Heart left ventricle (tissue), 16 donors: ENCODE measurements at regions not wholly inside any gene's neighbourhood (a gene's known extent, or its start where the extent isn't known, plus 50 kb on each side); places are given as distances from the start of the nearest gene placed in this dataset.

Experiments used
- ATAC-seq, 4 donors: fragments of 200-7000 bp; cut with Tn5 transposase; one replicate each; pipeline ENCODE4 v1.9.1; 2020 to 2022; ENCODE audit warnings: moderate library complexity in 4 of 4, mild to moderate bottlenecking in 3 of 4, moderate number of reproducible peaks in 1 of 4
- DNase-seq, 5 donors: peaks; one replicate each; pipeline ENCODE4 v3.0.0-alpha.2; 2020
- H3K27ac ChIP-seq, 12 donors: fragments of 200-600 bp; sonication (generic) in 4 of 12; one replicate each; pipeline versions ENCODE4 v1.5.0 to v1.8.0; 2016 to 2022; ENCODE audit warnings: mild to moderate bottlenecking in 2 of 12
- H3K27me3 ChIP-seq, 9 donors: fragments of 200-600 bp; sonication (generic) in 2 of 9; one replicate each; pipeline versions ENCODE4 v1.5.1 to v1.8.0; 2016 to 2022; ENCODE audit warnings: mild to moderate bottlenecking in 3 of 9
- H3K36me3 ChIP-seq, 9 donors: fragments of 200-600 bp; sonication (generic) in 2 of 9; one replicate each; pipeline versions ENCODE4 v1.5.0 to v1.8.0; 2018 to 2022; ENCODE audit warnings: mild to moderate bottlenecking in 2 of 9
- H3K4me1 ChIP-seq, 12 donors: fragments of 200-600 bp; sonication (generic) in 4 of 12; one replicate each; pipeline versions ENCODE4 v1.5.0 to v1.8.0; 2016 to 2022; ENCODE audit warnings: mild to moderate bottlenecking in 3 of 12
- H3K4me3 ChIP-seq, 12 donors: fragments of 200-600 bp; sonication (generic) in 4 of 12; one replicate each; pipeline versions ENCODE4 v1.5.0 to v1.8.0; 2017 to 2022; ENCODE audit warnings: mild to moderate bottlenecking in 9 of 12, moderate library complexity in 4 of 12
- H3K9me3 ChIP-seq, 12 donors: fragments of 200-600 bp; sonication (generic) in 4 of 12; one replicate each; pipeline versions ENCODE4 v1.5.0 to v1.8.0; 2016 to 2022; ENCODE audit warnings: mild to moderate bottlenecking in 1 of 12
- CTCF ChIP-seq, 12 donors: fragments of 200-600 bp; sonication (generic) in 4 of 12; IDR thresholded peaks; one replicate each; pipeline versions ENCODE4 v1.5.0 to v1.8.0; 2018 to 2022; ENCODE audit warnings: antibody characterized with exemption in 12 of 12, mild to moderate bottlenecking in 5 of 12
- POLR2A ChIP-seq, 2 donors: fragments of 450-650 bp; IDR thresholded peaks; one replicate each; pipeline ENCODE4 v1.6.1; 2017; ENCODE audit warnings: antibody characterized with exemption in 2 of 2, mild to moderate bottlenecking in 2 of 2, moderate library complexity in 2 of 2
- WGBS, 4 donors: extraction: QIAGEN DNeasy Blood & Tissue Kit in 2 of 4; methylation state at CpG; one replicate each; pipeline versions ENCODE4 v1.1.5 to v1.1.7; 2013 to 2018; 5-methylcytosine and 5-hydroxymethylcytosine counted together
- intact Hi-C, 10 donors: fragments of 100-400 bp; cut with DNase I; formaldehyde crosslinking; loops; one replicate each; pipeline versions ENCODE4 v1.11.1 to v1.14.2; 2022
- donor health status: ischemic (EF 13 %, LVEDD 7.1; RV severe dilation, severe dysfunction).
- donor health status: healthy with polysubstance abuse.
- donor health status: DM: no; HTN: yes; CAD: no.
- donor health status: DM: no; HTN: no; CAD: no.
- donor health status: ischemic (EF 25% LVEDD 6.9; RV normal size, moderate dysfunction).
- donor health status: ischemic (EF 25% LVEDD 5.7; RV mildly dilated, moderate dysfunction).
- donor health status: healthy.
- donor health status: DM: yes; HTN: yes; CAD: no.
- donor health status: ischemic (EF 35%, LVEDD 5.7; RV mildly dilated, moderate dysfunction).
- donor health status: nonischemic (EF 11% LVEDD 7.7; RV severe dilation, severe dysfunction).
- donor health status: DM: yes; HTN: yes; CAD: no.
- donor health status: PGD.
- donor health status: ischemic (EF 29% LVEDD 5.4; RV normal size, mild dysfunction).
- donor health status: nonischemic (EF 23%, LVEDD 6.1; RV moderate dilation, normal function).

GRCh38 chr2:161097157-161097556, 63.1 kb upstream of the TANK start:
- no peak overlapping the region for H3K4me3 ChIP-seq
- no peaks in the 10 kb centered on the region for H3K9me3 ChIP-seq
- intact Hi-C loops, result no loop called here
- no peak overlapping the region for H3K27ac ChIP-seq
- no peaks in the 10 kb centered on the region for H3K36me3 ChIP-seq
- H3K27me3 ChIP-seq, result no peaks in the 10 kb centered on the region
- DNase-seq, result no peak
- H3K4me1 ChIP-seq, result peaks cover 0 to 11% (median 0%) of the 10 kb centered on the region in 12 donors
- 79 to 84% (median 84%) methylated on average over 2 of the region's 2 CpGs for WGBS, 4 donors
- TF ChIP-seq CTCF (IDR thresholded peaks at IDR 0.05) (no peak), POLR2A (IDR thresholded peaks at IDR 0.05) (no peak)
- ATAC-seq, result no peak

- 73 to 78% (median 77%) methylated on average over 4 of the region's 4 CpGs for WGBS, 4 donors
- intact Hi-C loops, result no loop called here
- H3K9me3 ChIP-seq, result no peaks in the 10 kb centered on the region
- no peak overlapping the region for H3K4me3 ChIP-seq
- H3K4me1 ChIP-seq, result peaks cover 0 to 11% (median 0%) of the 10 kb centered on the region in 12 donors
- no peaks in the 10 kb centered on the region for H3K36me3 ChIP-seq
- DNase-seq (no peak), ATAC-seq (no peak)
- H3K27ac ChIP-seq, result no peak overlapping the region
- TF ChIP-seq CTCF (IDR thresholded peaks at IDR 0.05) (no peak), POLR2A (IDR thresholded peaks at IDR 0.05) (no peak)
- H3K27me3 ChIP-seq, result no peaks in the 10 kb centered on the region
Observed at GRCh38 chr2:161100211-161100895, 59.9 kb upstream of the TANK start.

DNA sequence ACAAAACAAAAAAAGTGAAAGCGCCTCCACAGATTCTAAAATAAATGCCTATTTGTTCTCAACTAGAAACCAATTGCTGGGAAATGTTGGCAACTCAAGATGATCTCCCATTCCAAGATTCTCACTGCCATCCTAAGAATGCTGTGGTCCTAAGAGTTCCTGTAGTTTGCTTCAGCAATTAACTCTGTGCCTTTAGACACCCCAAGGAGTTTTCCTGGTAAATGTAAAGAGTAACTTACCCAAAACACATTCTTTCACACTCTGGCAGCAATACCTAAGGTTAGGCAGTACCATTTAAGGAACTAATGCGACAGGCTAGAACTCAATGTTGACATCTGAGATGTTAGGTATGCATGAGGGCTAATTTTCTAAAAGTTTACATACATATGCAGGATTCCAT, 58.8 kb upstream of the TANK start:
- TF ChIP-seq CTCF (IDR thresholded peaks at IDR 0.05) (no peak), POLR2A (IDR thresholded peaks at IDR 0.05) (no peak)
- Histone ChIP-seq H3K4me1 (peaks cover 0 to 5% (median 0%) of the 10 kb centered on the region in 12 donors), H3K36me3 (no peaks in the 10 kb centered on the region), H3K27ac (no peak overlapping the region), H3K27me3 (no peaks in the 10 kb centered on the region), H3K4me3 (no peak overlapping the region), H3K9me3 (no peaks in the 10 kb centered on the region)
- WGBS, 4 donors, result 87 to 92% (median 89%) methylated on average over 2 of the region's 2 CpGs
- intact Hi-C loops, result no loop called here
- DNase-seq (no peak), ATAC-seq (no peak)

GRCh38 chr2:161102770-161103450, 57.3 kb upstream of the TANK start:
- intact Hi-C loops, result no loop called here
- no peaks in the 10 kb centered on the region for H3K36me3 ChIP-seq
- no peak for TF ChIP-seq CTCF (IDR thresholded peaks at IDR 0.05)
- no peak for TF ChIP-seq POLR2A (IDR thresholded peaks at IDR 0.05)
- H3K4me3 ChIP-seq, result no peak overlapping the region
- ATAC-seq, result peak in 1 of 4 donors; percentile 38
- no peak for DNase-seq
- H3K4me1 ChIP-seq, result no peaks in the 10 kb centered on the region
- no peaks in the 10 kb centered on the region for H3K9me3 ChIP-seq
- H3K27ac ChIP-seq, result no peak overlapping the region
- no peaks in the 10 kb centered on the region for H3K27me3 ChIP-seq
